ENCODE measurements at regions not wholly inside any gene's neighbourhood (a gene's known extent, or its start where the extent isn't known, plus 50 kb on each side); places are given as distances from the start of the nearest gene placed in this dataset.

- DNase-seq (ENCODE audit: low read depth in 2 of 2): no peak
- H3K4me3 ChIP-seq (replicated peaks in 1 of 2; ENCODE audit: low read depth in 2 of 2, low read length in 2 of 2): no peak overlapping the region
- no peak for TF ChIP-seq CTCF (IDR thresholded peaks at IDR 0.05; ENCODE audit: low read depth, low read length)
Measured at GRCh38 chr7:112874909-112875308, 84.7 kb upstream of the TMEM168 start.

- DNase-seq (ENCODE audit: low read depth in 2 of 2): no peak
- TF ChIP-seq CTCF (IDR thresholded peaks at IDR 0.05; ENCODE audit: low read depth, low read length): no peak
- H3K4me3 ChIP-seq (replicated peaks in 1 of 2; ENCODE audit: low read depth in 2 of 2, low read length in 2 of 2): no peak overlapping the region
Measured at GRCh38 chr7:112873831-112874553, 83.8 kb upstream of the TMEM168 start.

GRCh38 chr7:112869111-112869774 is 79.0 kb upstream of the TMEM168 start:
- DNase-seq (ENCODE audit: low read depth in 2 of 2): peak; percentile 54 to 64
- TF ChIP-seq CTCF (IDR thresholded peaks at IDR 0.05; ENCODE audit: low read depth, low read length): peak; percentile 91
- no peak overlapping the region for H3K4me3 ChIP-seq (replicated peaks in 1 of 2; ENCODE audit: low read depth in 2 of 2, low read length in 2 of 2)

- DNase-seq (ENCODE audit: low read depth in 2 of 2): no peak
- TF ChIP-seq CTCF (IDR thresholded peaks at IDR 0.05; ENCODE audit: low read depth, low read length): no peak
- no peak overlapping the region for H3K4me3 ChIP-seq (replicated peaks in 1 of 2; ENCODE audit: low read depth in 2 of 2, low read length in 2 of 2)
Measured at GRCh38 chr7:112868609-112869008, 78.4 kb upstream of the TMEM168 start.

- no peak overlapping the region for H3K4me3 ChIP-seq (replicated peaks in 1 of 2; ENCODE audit: low read depth in 2 of 2, low read length in 2 of 2)
- DNase-seq (ENCODE audit: low read depth in 2 of 2): no peak
- no peak for TF ChIP-seq CTCF (IDR thresholded peaks at IDR 0.05; ENCODE audit: low read depth, low read length)
Measured at GRCh38 chr7:112866424-112866823, 76.2 kb upstream of the TMEM168 start.

GRCh38 chr7:112864380-112864779 is 74.2 kb upstream of the TMEM168 start:
- TF ChIP-seq CTCF (IDR thresholded peaks at IDR 0.05; ENCODE audit: low read depth, low read length): no peak
- no peak overlapping the region for H3K4me3 ChIP-seq (replicated peaks in 1 of 2; ENCODE audit: low read depth in 2 of 2, low read length in 2 of 2)
- no peak for DNase-seq (ENCODE audit: low read depth in 2 of 2)

All from cardiac fibroblast (primary cell).